GM03348 (cell line): ENCODE measurements at regions not wholly inside any gene's neighbourhood (a gene's known extent, or its start where the extent isn't known, plus 50 kb on each side); places are given as distances from the start of the nearest gene placed in this dataset.

Source experiments
- DNase-seq: peaks from one replicate; pipeline ENCODE4 v3.0.0; 2012; ENCODE audit warnings: low spot score

GRCh38 chr18:78363556-78364387 is 615.8 kb upstream of the SALL3 start:
- no peak for DNase-seq

- DNase-seq: no peak
These were observed 615.1 kb upstream of the SALL3 start for GRCh38 chr18:78364388-78364960.

- DNase-seq: no peak
These were observed 611.6 kb upstream of the SALL3 start for GRCh38 chr18:78367996-78368395.

- DNase-seq: no peak
These were observed 610.9 kb upstream of the SALL3 start for GRCh38 chr18:78368726-78369125.

- DNase-seq: no peak
These were observed 603.6 kb upstream of the SALL3 start for GRCh38 chr18:78376046-78376445.

GRCh38 chr18:78378403-78378802 is 601.2 kb upstream of the SALL3 start:
- DNase-seq: no peak

GRCh38 chr18:78378983-78379382 is 600.6 kb upstream of the SALL3 start:
- DNase-seq: no peak

GRCh38 chr18:78390348-78390951 is 589.2 kb upstream of the SALL3 start:
- DNase-seq: no peak

GRCh38 chr18:78390952-78391348 is 588.7 kb upstream of the SALL3 start:
- DNase-seq: no peak

GRCh38 chr18:78393086-78393862 is 586.3 kb upstream of the SALL3 start:
- no peak for DNase-seq

GRCh38 chr18:78396077-78396476 is 583.5 kb upstream of the SALL3 start:
- DNase-seq: no peak

GRCh38 chr18:78396756-78397155 is 582.9 kb upstream of the SALL3 start:
- DNase-seq: no peak

GRCh38 chr18:78399992-78400503 is 579.6 kb upstream of the SALL3 start:
- DNase-seq: no peak

- DNase-seq: no peak
These were observed 577.2 kb upstream of the SALL3 start for GRCh38 chr18:78402440-78402839.

- no peak for DNase-seq
These were observed 576.7 kb upstream of the SALL3 start for GRCh38 chr18:78402966-78403365.

GRCh38 chr18:78403371-78403770 is 576.2 kb upstream of the SALL3 start:
- no peak for DNase-seq

GRCh38 chr18:78405763-78406162 is 573.9 kb upstream of the SALL3 start:
- DNase-seq: no peak

- DNase-seq: no peak
These were observed 572.7 kb upstream of the SALL3 start for GRCh38 chr18:78406743-78407465.

GRCh38 chr18:78407466-78407844 is 572.2 kb upstream of the SALL3 start:
- no peak for DNase-seq

GRCh38 chr18:78408623-78409022 is 571.0 kb upstream of the SALL3 start:
- DNase-seq: no peak

- no peak for DNase-seq
These were observed 569.4 kb upstream of the SALL3 start for GRCh38 chr18:78410094-78410786.
